Skeletal muscle satellite cell (primary cell): ENCODE measurements at regions not wholly inside any gene's neighbourhood (a gene's known extent, or its start where the extent isn't known, plus 50 kb on each side); places are given as distances from the start of the nearest gene placed in this dataset.

Experiments used
- H3K27me3 ChIP-seq: 2 replicates; pipeline ENCODE4 v1.7.0; 2013; ENCODE audit warnings: low read length; ENCODE audit not compliant: control insufficient read depth, insufficient read depth
- H3K36me3 ChIP-seq: 2 replicates; pipeline ENCODE4 v1.7.0; 2013; ENCODE audit warnings: mild to moderate bottlenecking, control low read depth, low read length; ENCODE audit not compliant: insufficient read depth
- H3K4me1 ChIP-seq: 2 replicates; pipeline ENCODE4 v1.7.0; 2013; ENCODE audit warnings: low read length; ENCODE audit not compliant: control insufficient read depth, insufficient read depth
- H3K4me2 ChIP-seq: 2 replicates; pipeline ENCODE4 v1.7.0; 2013; ENCODE audit warnings: mild to moderate bottlenecking, low read length
- H3K4me3 ChIP-seq: 2 replicates; pipeline ENCODE4 v1.7.0; 2013; ENCODE audit warnings: low read length
- H3K9ac ChIP-seq: 2 replicates; pipeline ENCODE4 v1.7.0; 2013; ENCODE audit warnings: mild to moderate bottlenecking, low read depth, low read length, moderate library complexity
- H3K9me3 ChIP-seq: replicated peaks from 2 replicates; pipeline ENCODE4 v1.7.0; 2013; ENCODE audit warnings: mild to moderate bottlenecking, control low read depth, low read length

GRCh38 chr16:86338403-86339115 lies 171.8 kb upstream of the FOXF1 start:
- Histone ChIP-seq H3K4me2 (no peak overlapping the region), H3K9me3 (no peaks in the 10 kb centered on the region), H3K27me3 (peaks cover 20% of the 10 kb centered on the region), H3K36me3 (no peaks in the 10 kb centered on the region), H3K4me3 (no peak overlapping the region), H3K9ac (no peak overlapping the region), H3K4me1 (no peaks in the 10 kb centered on the region)

- H3K4me3 ChIP-seq = no peak overlapping the region
- H3K36me3 ChIP-seq = no peaks in the 10 kb centered on the region
- no peak overlapping the region for H3K4me2 ChIP-seq
- no peaks in the 10 kb centered on the region for H3K4me1 ChIP-seq
- H3K9me3 ChIP-seq = no peaks in the 10 kb centered on the region
- peaks cover 18% of the 10 kb centered on the region for H3K27me3 ChIP-seq
- H3K9ac ChIP-seq = no peak overlapping the region
These were observed 168.0 kb upstream of the FOXF1 start for GRCh38 chr16:86342161-86342834.

GRCh38 chr16:86343027-86343795 lies 167.1 kb upstream of the FOXF1 start:
- Histone ChIP-seq H3K4me3 (no peak overlapping the region), H3K4me1 (no peaks in the 10 kb centered on the region), H3K9me3 (no peaks in the 10 kb centered on the region), H3K36me3 (no peaks in the 10 kb centered on the region), H3K27me3 (peaks cover 18% of the 10 kb centered on the region), H3K4me2 (no peak overlapping the region), H3K9ac (no peak overlapping the region)

DNA sequence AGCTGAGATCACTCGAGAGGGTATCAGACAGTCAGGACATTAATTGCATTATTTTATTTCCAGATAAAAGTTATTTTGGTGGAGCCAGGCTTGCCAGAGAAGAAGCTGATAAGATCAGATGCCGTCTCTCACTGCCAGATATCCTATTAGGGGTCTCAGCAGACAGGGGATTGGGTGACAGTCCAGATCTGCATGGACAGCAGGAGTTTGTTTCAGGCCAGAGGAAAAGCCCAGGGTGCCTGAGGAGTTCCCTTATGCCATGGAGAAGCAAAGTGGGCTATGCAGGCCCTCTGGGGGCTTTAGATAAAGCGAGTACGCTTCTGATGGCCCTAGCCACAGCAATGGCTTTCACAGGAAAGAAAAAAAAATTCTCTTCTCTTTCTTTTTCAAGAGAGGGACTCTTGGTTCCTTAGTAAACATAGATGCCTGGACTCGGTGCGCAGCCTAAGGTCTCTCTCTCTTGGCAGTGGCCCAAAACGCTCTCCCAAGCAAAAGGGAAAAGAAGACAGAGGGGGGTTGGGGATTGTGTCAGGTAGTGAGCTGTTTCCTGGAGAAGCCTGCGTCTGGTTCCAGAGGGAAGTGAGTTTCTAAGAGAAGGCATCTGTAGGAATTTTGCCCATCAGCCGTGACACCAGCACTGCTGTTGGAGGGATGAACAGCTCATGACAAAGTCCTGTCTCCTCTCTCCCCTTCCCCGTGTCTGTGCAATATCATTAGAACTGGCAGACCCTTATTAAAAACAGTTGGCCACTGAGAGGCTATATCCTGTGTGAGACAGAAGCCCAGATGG lies 166.3 kb upstream of the FOXF1 start:
- Histone ChIP-seq H3K4me2 (no peak overlapping the region), H3K9me3 (no peaks in the 10 kb centered on the region), H3K36me3 (no peaks in the 10 kb centered on the region), H3K4me3 (no peak overlapping the region), H3K9ac (no peak overlapping the region), H3K27me3 (peaks cover 18% of the 10 kb centered on the region), H3K4me1 (no peaks in the 10 kb centered on the region)

DNA sequence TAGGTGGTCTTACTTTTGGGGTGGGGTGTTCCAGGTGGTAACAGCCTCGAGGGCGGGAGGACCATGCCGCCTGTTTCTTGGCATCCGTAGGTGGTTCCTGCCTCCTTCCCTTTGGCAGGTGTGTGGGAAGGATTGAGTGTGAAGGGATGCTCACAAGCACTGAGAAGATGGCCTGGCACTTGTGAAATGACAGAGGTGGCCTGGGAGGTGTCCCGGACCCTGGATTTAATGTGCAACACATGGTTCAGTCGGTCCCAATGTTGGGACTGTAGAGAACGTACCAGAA lies 165.8 kb upstream of the FOXF1 start:
- Histone ChIP-seq H3K9me3 (no peaks in the 10 kb centered on the region), H3K27me3 (peaks cover 18% of the 10 kb centered on the region), H3K4me1 (no peaks in the 10 kb centered on the region), H3K4me3 (no peak overlapping the region), H3K4me2 (no peak overlapping the region), H3K9ac (no peak overlapping the region), H3K36me3 (no peaks in the 10 kb centered on the region)

DNA sequence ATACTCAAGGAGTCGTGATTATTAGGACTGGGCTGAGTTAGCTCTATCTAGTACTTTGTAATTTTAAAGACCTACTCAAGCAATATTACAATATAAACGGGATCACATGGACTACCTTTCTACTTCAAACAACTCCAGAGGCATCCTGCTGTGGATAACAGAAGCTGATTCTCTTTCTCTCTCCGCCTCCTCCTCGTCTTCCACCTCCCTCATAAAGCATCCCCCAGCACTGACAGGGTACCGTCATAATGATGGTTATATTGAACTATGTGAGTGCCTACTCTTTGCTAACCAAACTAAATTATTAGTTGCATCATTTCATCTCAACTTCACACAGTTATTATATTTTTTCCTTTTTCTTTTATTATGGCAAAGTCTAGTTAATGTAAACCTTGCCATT lies 165.4 kb upstream of the FOXF1 start:
- Histone ChIP-seq H3K36me3 (no peaks in the 10 kb centered on the region), H3K9me3 (no peaks in the 10 kb centered on the region), H3K9ac (no peak overlapping the region), H3K4me1 (no peaks in the 10 kb centered on the region), H3K4me2 (no peak overlapping the region), H3K27me3 (peaks cover 18% of the 10 kb centered on the region), H3K4me3 (no peak overlapping the region)

DNA sequence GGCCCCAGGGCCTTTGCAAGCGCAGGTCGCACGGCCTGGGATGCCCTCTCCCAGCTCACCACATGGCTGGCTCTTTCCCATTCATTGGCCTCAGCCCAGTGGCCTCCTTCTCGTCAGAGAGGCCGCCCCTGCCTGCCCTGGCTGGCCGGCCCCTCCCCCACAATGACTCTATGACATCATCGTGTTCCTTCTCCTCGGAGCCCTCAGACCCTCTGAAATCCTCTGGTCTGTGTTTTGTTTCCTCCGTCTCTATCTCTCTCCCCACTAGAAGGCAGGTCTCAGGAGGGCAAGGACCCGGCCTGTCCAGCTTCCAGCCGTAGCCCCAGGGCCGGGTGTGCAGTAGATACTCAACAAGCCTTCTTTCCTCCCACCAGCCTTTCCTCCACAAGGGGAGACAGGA lies 164.8 kb upstream of the FOXF1 start:
- Histone ChIP-seq H3K27me3 (peaks cover 24% of the 10 kb centered on the region), H3K9me3 (no peaks in the 10 kb centered on the region), H3K9ac (no peak overlapping the region), H3K36me3 (no peaks in the 10 kb centered on the region), H3K4me3 (no peak overlapping the region), H3K4me1 (no peaks in the 10 kb centered on the region), H3K4me2 (no peak overlapping the region)

- Histone ChIP-seq H3K9me3 (no peaks in the 10 kb centered on the region), H3K9ac (no peak overlapping the region), H3K36me3 (no peaks in the 10 kb centered on the region), H3K4me2 (no peak overlapping the region), H3K4me1 (no peaks in the 10 kb centered on the region), H3K27me3 (peaks cover 28% of the 10 kb centered on the region), H3K4me3 (no peak overlapping the region)
These were observed 164.3 kb upstream of the FOXF1 start for GRCh38 chr16:86346034-86346433.

DNA sequence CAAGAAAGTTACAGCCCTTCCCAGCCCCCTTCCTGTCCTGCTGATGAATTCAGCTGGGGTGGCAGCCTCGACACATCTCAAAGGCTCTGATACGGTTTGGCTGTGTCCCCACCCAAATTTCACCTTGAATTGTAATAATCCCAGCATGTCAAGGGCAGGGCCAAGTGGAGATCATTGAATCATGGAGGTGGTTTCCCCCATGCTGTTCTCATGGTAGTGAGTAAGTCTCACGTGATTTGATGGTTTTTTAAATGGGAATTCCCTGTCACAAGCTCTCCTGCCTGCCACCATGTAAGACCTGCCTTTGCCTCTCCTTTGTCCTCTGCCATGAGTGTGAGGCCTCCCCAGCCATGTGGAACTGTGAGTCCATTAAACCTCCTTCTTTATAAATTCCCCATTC lies 163.2 kb upstream of the FOXF1 start:
- H3K27me3 ChIP-seq = peaks cover 24% of the 10 kb centered on the region
- no peak overlapping the region for H3K4me3 ChIP-seq
- no peaks in the 10 kb centered on the region for H3K36me3 ChIP-seq
- H3K9me3 ChIP-seq = no peaks in the 10 kb centered on the region
- H3K9ac ChIP-seq = no peak overlapping the region
- no peak overlapping the region for H3K4me2 ChIP-seq
- no peaks in the 10 kb centered on the region for H3K4me1 ChIP-seq

DNA sequence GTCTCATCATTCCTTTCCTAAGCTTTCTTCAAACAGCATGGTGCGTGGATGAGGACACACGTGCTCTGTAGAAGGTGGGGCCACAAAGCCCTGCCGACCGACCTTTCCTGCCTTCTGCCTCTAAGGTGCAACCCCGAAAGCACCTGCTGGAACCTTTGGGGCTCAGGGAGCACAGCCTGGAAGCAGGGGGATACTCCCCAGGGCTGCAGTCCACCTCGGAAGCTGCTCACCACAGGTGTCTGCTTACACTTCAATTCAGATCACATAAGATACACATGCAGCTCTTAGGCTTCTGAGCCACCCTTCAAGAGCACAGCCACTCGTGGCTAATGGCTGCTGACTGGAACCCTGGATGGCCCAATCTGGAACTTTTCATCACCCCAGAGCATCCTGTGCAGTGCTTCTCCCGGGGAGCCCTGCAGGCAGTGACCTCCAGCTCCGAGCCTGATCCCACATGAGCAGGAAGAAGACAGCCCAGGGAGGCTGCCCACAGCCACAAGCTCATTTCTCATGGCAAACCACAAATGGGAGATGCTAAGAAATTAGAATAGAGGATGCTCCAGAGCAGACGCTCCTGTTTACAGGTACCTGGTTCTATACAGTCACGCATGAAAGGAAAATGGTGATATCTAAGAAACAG lies 162.3 kb upstream of the FOXF1 start:
- no peaks in the 10 kb centered on the region for H3K9me3 ChIP-seq
- H3K36me3 ChIP-seq = no peaks in the 10 kb centered on the region
- H3K4me1 ChIP-seq = no peaks in the 10 kb centered on the region
- no peak overlapping the region for H3K9ac ChIP-seq
- no peak overlapping the region for H3K4me2 ChIP-seq
- H3K27me3 ChIP-seq = peaks cover 16% of the 10 kb centered on the region
- no peak overlapping the region for H3K4me3 ChIP-seq

DNA sequence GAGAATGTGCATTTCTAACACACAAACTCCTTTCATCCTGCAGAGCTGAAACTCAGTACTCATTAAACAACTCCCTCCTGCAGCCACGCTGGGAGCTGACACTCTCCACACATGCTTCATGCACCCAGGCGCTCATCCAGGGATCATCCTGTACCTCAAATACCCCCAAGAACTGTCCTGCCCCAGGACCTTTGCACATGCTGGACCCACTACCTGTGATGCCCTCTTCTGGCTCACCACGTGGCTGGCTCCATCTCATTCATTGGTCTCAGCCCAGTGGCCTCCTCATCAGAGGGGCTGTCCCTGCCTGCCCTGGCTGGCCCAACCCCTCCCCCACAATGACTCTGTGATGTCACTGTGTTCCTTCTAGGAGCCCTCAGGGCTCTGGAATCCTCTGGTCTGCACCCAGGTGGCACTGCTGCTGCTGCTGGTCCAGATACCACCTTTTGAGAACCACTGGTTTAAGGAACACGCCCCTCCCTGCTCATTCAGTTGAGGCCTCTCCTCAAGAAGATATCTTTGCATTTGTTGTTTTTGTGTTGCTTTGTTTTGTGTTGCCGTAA lies 160.9 kb upstream of the FOXF1 start:
- Histone ChIP-seq H3K4me2 (no peak overlapping the region), H3K9me3 (no peaks in the 10 kb centered on the region), H3K27me3 (peaks cover 13% of the 10 kb centered on the region), H3K36me3 (no peaks in the 10 kb centered on the region), H3K9ac (no peak overlapping the region), H3K4me1 (no peaks in the 10 kb centered on the region), H3K4me3 (no peak overlapping the region)
